HepG2 (cell line): ENCODE measurements at regions not wholly inside any gene's neighbourhood (a gene's known extent, or its start where the extent isn't known, plus 50 kb on each side); places are given as distances from the start of the nearest gene placed in this dataset.

ENCODE experiments used
- ELF4 ChIP-seq: sonication (generic); formaldehyde crosslinking; IDR thresholded peaks from 2 replicates; pipeline ENCODE4 v1.5.0; 2020; ENCODE audit warnings: missing genetic modification reagents, mild to moderate bottlenecking, moderate library complexity, borderline replicate concordance
- MIXL1 ChIP-seq: IDR thresholded peaks from 2 replicates; pipeline ENCODE4 v1.6.1; 2016
- TF ChIP-seq, protein P1 (sequence below): sonication (generic); formaldehyde crosslinking; IDR thresholded peaks from 2 replicates; pipeline ENCODE4 v1.5.1; 2020; ENCODE audit warnings: mild to moderate bottlenecking, missing genetic modification reagents, moderate library complexity

GRCh38 chr11:91984033-91984584 lies 240.5 kb upstream of the FAT3 start:
- TF ChIP-seq MIXL1 (no peak), ELF4 (CRISPR knock-in tag) (no peak)
- TF ChIP-seq, protein P1, sequence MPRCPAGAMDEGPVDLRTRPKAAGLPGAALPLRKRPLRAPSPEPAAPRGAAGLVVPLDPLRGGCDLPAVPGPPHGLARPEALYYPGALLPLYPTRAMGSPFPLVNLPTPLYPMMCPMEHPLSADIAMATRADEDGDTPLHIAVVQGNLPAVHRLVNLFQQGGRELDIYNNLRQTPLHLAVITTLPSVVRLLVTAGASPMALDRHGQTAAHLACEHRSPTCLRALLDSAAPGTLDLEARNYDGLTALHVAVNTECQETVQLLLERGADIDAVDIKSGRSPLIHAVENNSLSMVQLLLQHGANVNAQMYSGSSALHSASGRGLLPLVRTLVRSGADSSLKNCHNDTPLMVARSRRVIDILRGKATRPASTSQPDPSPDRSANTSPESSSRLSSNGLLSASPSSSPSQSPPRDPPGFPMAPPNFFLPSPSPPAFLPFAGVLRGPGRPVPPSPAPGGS (CRISPR knock-in tag): no peak
